SH-SY5Y (cell line): ENCODE measurements at regions not wholly inside any gene's neighbourhood (a gene's known extent, or its start where the extent isn't known, plus 50 kb on each side); places are given as distances from the start of the nearest gene placed in this dataset.

Experiments used
- GATA2 ChIP-seq: IDR thresholded peaks from 2 replicates; pipeline ENCODE4 v1.6.1; 2011; ENCODE audit warnings: mild to moderate bottlenecking, low read depth, low read length
- GATA3 ChIP-seq: IDR thresholded peaks from 2 replicates; pipeline ENCODE4 v1.6.1; 2011; ENCODE audit warnings: low read depth, mild to moderate bottlenecking, low read length, moderate library complexity

DNA sequence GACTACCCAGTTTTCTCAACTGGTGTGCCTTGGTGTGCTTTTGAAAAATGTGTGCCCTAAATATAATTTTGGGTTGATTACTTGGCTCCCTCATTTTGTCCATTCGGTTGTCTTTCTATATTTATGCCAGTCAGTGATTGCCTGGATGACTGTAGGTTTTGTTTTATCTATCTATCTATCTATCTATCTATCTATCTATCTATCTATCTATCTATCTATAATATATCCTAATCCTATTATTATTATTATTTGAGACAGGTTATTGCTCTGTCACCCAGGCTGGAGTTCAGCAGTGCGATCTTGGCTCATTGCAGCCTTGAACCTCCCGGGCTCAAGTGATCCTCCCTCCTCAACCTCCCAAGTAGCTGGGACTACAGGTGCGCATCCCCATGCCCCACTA, 111.4 kb upstream of the GRK3 start:
- TF ChIP-seq GATA2 (no peak), GATA3 (no peak)
